PC-9 (cell line): ENCODE measurements at regions not wholly inside any gene's neighbourhood (a gene's known extent, or its start where the extent isn't known, plus 50 kb on each side); places are given as distances from the start of the nearest gene placed in this dataset.

ENCODE experiments used
- CTCF ChIP-seq: fragments of 200-600 bp; sonication (generic); conservative IDR thresholded peaks from 2 replicates; pipeline ENCODE4 v1.6.1; 2017; ENCODE audit warnings: mixed run types, antibody characterized with exemption, mild to moderate bottlenecking, moderate library complexity
- EZH2 ChIP-seq: fragments of 200-600 bp; sonication (generic); IDR thresholded peaks from 2 replicates; pipeline ENCODE4 v1.8.0; 2017; ENCODE audit warnings: antibody characterized with exemption, low read depth

DNA sequence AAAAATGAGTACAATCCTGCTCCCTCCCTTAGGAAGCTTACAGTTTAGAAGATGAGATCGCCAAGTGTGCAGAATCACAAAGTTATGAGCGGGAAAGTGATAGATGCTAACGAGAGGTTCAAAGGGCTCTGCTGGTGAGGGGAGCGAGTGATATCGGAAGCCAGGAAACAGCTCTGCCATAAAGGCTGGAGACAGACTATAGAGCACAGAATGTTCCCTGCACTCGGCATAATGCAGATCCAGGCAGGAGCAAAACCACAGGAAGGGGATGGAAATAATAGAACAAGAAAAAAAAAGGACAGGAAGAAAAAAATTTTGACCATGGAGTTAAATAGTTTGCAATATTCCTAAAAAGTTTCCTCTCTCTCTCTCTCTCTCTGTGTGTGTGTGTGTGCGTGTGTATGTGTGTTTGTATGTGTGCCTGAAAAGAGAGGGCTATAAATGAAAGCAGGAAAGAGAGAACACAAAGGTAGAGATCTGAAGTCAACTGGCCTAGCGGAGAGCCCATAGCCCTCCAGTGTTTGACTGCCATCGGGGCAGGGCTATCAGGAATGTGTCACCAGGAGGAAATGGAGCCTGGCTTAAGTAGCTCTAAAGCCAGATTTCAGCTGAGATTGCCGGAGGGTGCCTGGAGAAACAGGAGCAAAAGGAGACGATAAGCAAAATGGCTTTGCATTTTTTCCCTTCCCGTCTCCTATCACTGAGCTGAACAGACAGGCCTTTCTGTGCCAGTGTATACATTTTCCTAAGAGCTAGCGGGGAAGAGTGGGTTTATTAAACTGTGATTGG, 175.8 kb upstream of the LYZL1 start:
- no peak for TF ChIP-seq CTCF
- TF ChIP-seq EZH2: no peak
